IPS-15b (cell line): ENCODE measurements at regions not wholly inside any gene's neighbourhood (a gene's known extent, or its start where the extent isn't known, plus 50 kb on each side); places are given as distances from the start of the nearest gene placed in this dataset.

ENCODE experiments used
- H3K27me3 ChIP-seq: one replicate; pipeline ENCODE4 v1.6.1; 2013; ENCODE audit warnings: low read length; ENCODE audit not compliant: control insufficient read depth, insufficient read depth
- H3K36me3 ChIP-seq: one replicate; pipeline ENCODE4 v1.6.1; 2013; ENCODE audit warnings: low read length; ENCODE audit not compliant: control insufficient read depth, insufficient read depth
- H3K4me1 ChIP-seq: one replicate; pipeline ENCODE4 v1.6.1; 2013; ENCODE audit warnings: mild to moderate bottlenecking, low read length; ENCODE audit not compliant: control insufficient read depth, insufficient read depth
- H3K4me3 ChIP-seq: one replicate; pipeline ENCODE4 v1.5.1; 2013; ENCODE audit warnings: low read depth, low read length
- H3K9ac ChIP-seq: one replicate; pipeline ENCODE4 v1.6.1; 2013; ENCODE audit warnings: low read depth, mild to moderate bottlenecking, low read length
- H3K9me3 ChIP-seq: one replicate; pipeline ENCODE4 v1.6.1; 2013; ENCODE audit warnings: mild to moderate bottlenecking, low read length; ENCODE audit not compliant: control insufficient read depth, insufficient read depth

DNA sequence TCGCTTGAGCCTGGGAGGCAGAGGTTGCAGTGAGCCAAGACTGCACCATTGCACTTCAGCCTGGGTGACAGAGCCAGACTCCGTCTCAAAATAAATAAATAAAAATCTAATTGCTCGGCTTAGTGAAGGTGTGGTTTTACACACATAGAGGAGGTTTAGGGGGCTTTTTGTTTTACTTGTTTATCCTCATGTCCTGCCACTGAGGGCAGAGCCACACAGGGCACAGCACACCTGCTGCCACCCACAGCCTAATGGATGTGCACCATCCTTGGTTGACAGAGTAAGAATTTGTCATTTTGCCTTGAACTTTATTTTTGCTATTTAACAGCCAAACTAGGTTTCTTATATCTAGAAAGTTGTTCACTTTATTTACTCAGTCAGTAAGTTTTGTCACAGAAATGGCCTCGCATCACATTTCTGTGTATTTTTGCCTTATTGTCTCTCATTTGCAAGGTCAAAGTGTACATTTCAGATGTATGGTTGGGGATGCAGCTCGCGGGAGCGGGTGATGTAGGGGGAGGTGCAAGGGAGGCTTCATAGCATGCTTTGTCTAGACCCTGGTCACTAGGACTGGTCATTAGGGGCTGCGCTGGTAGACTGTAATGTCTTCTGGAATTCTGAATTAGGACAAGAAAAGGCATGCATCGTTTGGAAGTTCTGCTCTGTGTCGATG is 67.8 kb upstream of the NAA20 start:
- no peaks in the 10 kb centered on the region for H3K27me3 ChIP-seq
- no peaks in the 10 kb centered on the region for H3K9me3 ChIP-seq
- H3K9ac ChIP-seq: no peak overlapping the region
- H3K4me1 ChIP-seq: no peaks in the 10 kb centered on the region
- H3K4me3 ChIP-seq: no peak overlapping the region
- H3K36me3 ChIP-seq: no peaks in the 10 kb centered on the region

DNA sequence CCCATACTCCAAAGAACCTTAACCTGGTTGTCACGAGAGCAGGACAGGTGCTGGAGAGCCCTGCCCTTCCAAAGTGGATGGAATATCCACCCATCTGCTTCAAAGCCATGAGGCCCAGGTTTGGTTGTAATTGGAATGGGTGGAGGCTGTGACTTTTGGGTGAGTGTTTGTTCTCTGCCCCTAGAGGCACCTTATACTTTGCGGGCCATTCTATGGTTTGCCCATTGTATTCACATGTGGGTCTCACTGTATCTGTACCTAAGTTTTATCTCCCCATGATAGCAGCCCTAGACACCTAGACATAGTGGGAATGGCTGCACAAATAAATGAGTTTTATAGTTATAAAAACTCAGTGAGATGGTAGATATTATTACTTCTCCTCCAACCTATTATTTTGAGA is 67.1 kb upstream of the NAA20 start:
- Histone ChIP-seq H3K36me3 (no peaks in the 10 kb centered on the region), H3K27me3 (no peaks in the 10 kb centered on the region), H3K9me3 (no peaks in the 10 kb centered on the region), H3K4me1 (no peaks in the 10 kb centered on the region), H3K4me3 (no peak overlapping the region), H3K9ac (no peak overlapping the region)

DNA sequence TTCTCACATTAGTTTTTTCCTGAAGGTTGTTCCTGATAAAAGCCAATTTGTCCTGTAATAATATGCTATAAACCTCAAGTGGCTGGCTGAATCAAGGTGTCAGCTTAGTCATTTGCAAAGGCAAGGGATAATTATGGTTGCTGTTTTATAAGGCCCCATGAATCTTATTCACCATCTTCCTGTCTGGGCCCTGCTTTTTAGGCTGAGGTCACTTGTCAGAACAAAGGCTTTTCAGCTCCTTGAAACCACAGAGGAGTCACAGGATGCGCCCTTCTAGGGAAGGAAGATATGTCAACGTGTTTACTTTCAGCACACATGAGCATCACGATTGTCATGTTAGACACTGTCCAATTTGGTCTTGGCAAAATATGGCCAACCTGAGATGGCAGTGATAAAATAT is 64.8 kb upstream of the NAA20 start:
- Histone ChIP-seq H3K9ac (no peak overlapping the region), H3K4me1 (no peaks in the 10 kb centered on the region), H3K27me3 (no peaks in the 10 kb centered on the region)

DNA sequence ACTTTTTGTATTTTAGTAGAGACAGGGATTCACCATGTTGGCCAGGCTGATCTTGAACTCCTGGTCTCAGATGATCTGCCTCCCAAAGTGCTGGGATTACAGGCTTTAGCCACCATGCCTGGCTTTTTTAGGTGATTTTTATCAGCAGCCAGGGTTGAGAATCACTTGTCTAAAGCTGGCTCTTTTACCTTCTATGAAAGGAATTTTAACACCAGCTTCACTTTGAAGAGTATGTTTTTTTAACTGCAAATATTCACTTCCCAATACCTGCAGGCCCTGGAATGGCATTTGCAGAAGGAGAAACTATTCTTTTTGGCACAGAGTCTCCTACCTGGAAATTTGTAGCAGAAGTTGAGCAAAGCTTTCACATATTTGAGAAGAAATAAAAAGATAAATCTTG is 63.6 kb upstream of the NAA20 start:
- Histone ChIP-seq H3K4me3 (no peak overlapping the region), H3K9me3 (no peaks in the 10 kb centered on the region), H3K9ac (no peak overlapping the region), H3K27me3 (no peaks in the 10 kb centered on the region), H3K36me3 (no peaks in the 10 kb centered on the region), H3K4me1 (peaks cover 8% of the 10 kb centered on the region)

More for the DNA sequence above, 64.8 kb upstream of the NAA20 start:
- Histone ChIP-seq H3K36me3 (no peaks in the 10 kb centered on the region), H3K4me3 (no peak overlapping the region), H3K9me3 (no peaks in the 10 kb centered on the region)

DNA sequence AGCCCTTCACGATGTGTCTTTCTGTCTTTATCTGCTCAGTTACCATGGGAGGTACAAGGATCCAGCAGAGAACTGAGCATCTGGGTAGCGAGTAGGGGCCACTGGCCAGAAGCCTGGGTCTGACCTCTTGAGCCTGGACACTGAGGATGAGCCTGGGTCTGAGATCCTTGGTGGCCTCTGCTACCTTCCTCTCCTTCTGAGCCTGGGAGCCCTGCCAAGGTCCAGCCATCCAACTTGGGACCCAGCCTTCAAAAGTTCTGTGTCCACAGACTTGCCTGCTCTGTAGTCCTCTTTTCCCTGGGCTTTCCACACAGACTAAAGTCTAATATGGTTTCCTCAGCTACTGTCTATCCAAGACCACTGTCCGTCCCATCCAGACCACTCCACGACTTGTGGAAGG is 60.2 kb upstream of the NAA20 start:
- Histone ChIP-seq H3K4me1 (peaks cover 21% of the 10 kb centered on the region), H3K36me3 (no peaks in the 10 kb centered on the region), H3K9me3 (no peaks in the 10 kb centered on the region), H3K4me3 (no peak overlapping the region), H3K9ac (no peak overlapping the region), H3K27me3 (no peaks in the 10 kb centered on the region)

DNA sequence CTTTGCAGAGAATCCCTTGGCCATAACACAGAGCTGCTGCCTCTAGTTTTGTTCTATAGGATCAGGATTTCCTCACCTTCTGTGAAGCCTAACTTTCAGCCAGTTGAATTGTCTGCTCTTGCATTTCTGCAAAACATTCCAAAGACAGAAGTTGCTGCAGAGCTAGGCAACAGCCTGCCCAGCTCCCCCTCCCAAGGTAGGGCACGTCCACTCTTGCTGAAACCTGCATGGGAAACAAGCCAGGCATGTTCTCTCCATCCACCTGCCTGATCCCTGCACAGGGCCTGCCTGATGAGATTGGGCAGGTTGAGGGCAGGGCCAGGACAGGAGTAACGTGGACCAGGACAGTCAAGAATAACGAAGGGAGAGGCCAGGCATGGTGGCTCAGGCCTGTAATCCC is 58.9 kb upstream of the NAA20 start:
- H3K27me3 ChIP-seq: no peaks in the 10 kb centered on the region
- H3K4me3 ChIP-seq: no peak overlapping the region
- H3K9me3 ChIP-seq: no peaks in the 10 kb centered on the region
- H3K36me3 ChIP-seq: no peaks in the 10 kb centered on the region
- no peak overlapping the region for H3K9ac ChIP-seq
- H3K4me1 ChIP-seq: peaks cover 21% of the 10 kb centered on the region

DNA sequence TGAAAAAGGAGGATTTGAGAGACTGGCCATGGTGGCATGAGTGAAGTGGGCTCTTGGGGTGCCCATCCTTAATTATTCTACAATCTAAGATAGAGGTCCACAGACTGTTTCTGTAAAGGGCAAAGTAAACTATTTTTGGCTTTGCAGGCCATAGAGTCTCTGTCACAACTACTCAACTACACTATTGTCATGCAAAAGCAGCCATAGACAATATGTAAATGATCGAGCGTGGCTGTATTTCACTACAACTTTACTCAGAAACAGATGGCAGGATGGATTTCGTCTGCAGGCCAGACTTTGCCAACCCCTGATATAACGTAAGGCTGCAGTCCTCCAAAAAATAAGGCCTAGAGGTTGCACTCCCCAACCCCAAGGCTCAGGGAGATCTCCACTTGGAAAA is 58.2 kb upstream of the NAA20 start:
- Histone ChIP-seq H3K27me3 (no peaks in the 10 kb centered on the region), H3K36me3 (no peaks in the 10 kb centered on the region), H3K4me3 (peak overlapping the region; percentile 8), H3K9me3 (no peaks in the 10 kb centered on the region), H3K4me1 (peaks cover 21% of the 10 kb centered on the region), H3K9ac (no peak overlapping the region)

DNA sequence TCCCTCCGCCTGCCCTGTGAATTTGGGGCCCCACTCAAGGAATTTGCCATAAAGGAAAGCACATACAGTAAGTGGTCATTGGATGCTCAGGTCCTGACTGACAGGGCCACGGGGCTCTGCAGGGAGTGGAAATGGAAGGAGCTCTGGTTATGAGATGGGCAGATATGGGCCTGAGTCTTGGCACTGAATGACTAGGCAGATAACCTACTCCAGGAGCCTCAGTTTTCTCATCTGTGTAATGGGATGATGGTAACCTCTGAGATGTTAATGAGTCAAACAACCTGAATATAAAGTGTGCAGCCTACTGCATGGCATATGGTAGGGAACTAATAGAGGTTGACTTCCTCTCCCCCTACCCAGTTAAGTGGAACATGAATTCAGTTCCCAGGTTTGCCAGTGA is 56.4 kb upstream of the NAA20 start:
- Histone ChIP-seq H3K4me3 (no peak overlapping the region), H3K36me3 (no peaks in the 10 kb centered on the region), H3K9me3 (no peaks in the 10 kb centered on the region), H3K4me1 (peaks cover 21% of the 10 kb centered on the region), H3K27me3 (no peaks in the 10 kb centered on the region), H3K9ac (no peak overlapping the region)

DNA sequence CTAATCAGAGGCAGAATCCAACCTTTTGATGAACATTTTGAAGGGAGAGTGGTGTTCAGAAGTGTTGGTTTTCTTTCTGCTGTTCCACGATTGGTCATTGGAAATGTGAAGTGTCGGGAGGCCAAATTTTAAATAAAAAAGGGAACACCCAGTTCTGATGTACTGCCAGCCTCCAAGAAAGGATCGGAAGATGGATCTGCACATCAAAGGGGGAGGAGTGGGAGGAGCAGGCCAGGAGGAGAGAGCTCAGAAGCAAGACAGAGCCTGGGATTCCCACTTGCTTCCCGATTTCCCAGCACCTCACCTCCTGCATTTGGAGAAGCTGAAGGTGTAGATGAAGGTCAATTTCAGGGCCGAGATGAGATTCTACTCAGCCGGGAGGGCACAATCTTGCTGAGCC is 55.9 kb upstream of the NAA20 start:
- Histone ChIP-seq H3K9me3 (no peaks in the 10 kb centered on the region), H3K9ac (no peak overlapping the region), H3K27me3 (no peaks in the 10 kb centered on the region), H3K36me3 (no peaks in the 10 kb centered on the region), H3K4me3 (no peak overlapping the region), H3K4me1 (peaks cover 21% of the 10 kb centered on the region)

DNA sequence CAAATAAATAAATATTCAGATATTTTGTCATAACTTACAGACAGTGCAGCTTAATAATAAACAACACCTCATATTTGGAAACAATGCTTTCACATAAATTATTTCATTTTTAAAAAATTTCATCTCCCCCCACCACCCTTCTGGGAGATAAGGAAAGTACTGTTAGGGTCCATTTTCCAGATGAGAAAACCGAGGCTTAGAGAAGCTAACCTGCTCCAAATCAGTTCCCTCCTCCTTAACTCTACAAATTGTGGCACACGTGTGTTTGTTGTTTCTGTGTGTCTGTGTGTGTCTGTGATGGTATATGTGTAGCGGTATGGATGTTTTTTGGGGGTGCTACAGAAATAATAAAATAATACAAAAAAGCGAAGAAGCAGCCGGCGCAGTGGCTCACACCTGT is 54.2 kb upstream of the NAA20 start:
- peaks cover 20% of the 10 kb centered on the region for H3K4me1 ChIP-seq
- no peak overlapping the region for H3K4me3 ChIP-seq
- no peaks in the 10 kb centered on the region for H3K9me3 ChIP-seq
- H3K9ac ChIP-seq: no peak overlapping the region
- H3K27me3 ChIP-seq: no peaks in the 10 kb centered on the region
- no peaks in the 10 kb centered on the region for H3K36me3 ChIP-seq

DNA sequence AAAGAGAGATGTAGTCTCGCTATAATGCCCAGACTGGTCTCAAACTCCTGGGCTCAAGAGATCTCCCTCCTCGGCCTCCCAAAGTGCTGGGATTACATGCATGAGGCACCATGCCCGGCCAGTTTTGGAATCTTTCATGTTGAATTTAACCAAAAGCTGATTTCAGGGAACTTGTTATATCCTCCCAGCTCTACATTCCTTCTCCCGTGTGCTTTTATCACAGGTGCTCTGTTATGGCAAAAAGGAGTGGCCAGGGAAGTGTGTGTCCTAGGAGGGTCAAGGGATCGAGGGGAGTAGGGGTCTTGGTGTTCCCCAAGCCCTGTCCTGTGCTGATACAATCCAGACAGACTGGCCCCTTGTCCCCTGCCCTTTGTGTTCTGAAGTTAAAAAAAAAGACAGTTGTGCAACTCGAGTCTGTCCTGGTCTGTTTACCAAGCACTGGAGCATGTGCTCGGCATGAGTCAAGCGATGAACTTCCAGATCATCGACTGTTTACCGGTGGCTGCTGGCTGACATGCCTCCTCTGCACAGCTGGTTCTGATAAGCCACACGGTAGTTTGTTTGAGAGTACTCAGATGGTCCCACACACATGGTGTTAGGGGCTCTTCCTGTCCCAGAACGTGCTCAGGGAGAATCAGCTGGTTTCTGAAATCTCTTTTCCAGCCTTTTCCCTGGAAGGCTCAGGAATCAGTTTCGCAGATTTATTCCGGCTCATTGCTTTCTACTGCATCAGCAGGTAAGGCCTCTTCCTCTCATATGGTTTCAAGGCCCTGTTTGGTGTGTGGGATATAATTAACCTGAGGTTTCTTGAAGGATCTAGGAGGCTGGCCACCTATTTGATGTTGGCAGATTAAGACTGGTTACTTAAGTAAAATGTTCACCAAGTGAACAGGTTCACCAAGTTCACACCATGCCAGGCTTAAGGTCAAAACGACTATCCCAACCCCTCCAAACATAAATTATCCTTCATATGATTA is 52.6 kb upstream of the NAA20 start:
- Histone ChIP-seq H3K36me3 (no peaks in the 10 kb centered on the region), H3K27me3 (no peaks in the 10 kb centered on the region), H3K4me1 (peaks cover 7% of the 10 kb centered on the region), H3K9ac (no peak overlapping the region), H3K9me3 (no peaks in the 10 kb centered on the region), H3K4me3 (no peak overlapping the region)

DNA sequence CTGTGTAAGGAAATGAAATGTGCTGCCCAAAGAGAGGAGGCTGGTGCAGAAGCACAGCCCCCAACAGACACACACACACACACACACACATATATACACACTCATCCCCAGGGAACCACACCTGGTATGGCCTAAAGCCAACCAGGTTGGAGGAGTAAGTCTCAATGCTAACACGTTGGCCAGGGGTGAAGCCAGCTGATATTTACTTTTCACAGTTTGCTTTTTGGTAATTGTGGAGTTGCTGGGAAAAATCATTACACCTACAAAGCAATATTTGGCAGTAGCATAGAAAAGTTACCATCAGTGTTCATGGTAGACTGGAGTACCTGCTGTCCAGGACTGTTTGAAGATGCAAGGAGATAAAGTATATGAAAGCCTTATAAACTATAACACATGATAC is 50.3 kb upstream of the NAA20 start:
- Histone ChIP-seq H3K4me3 (no peak overlapping the region), H3K4me1 (peaks cover under 1% of the 10 kb centered on the region), H3K9ac (no peak overlapping the region), H3K27me3 (no peaks in the 10 kb centered on the region), H3K36me3 (no peaks in the 10 kb centered on the region), H3K9me3 (no peaks in the 10 kb centered on the region)
